DMS114 treated with DMSO at 0.1 percent for 48 hours (cell line): ENCODE measurements at regions not wholly inside any gene's neighbourhood (a gene's known extent, or its start where the extent isn't known, plus 50 kb on each side); places are given as distances from the start of the nearest gene placed in this dataset.
"Not testable (repeated sequence)": the region's sequence is repeated elsewhere in the genome, so short reads cannot be mapped to it uniquely, and the experiment has no call there.

Experiments
- DNase-seq: peaks from one replicate; lab custom pipeline; 2025; ENCODE audit not compliant: unreplicated experiment; lab: John Stamatoyannopoulos, UW

GRCh38 chr10:77740396-77740795 is 102.8 kb upstream of the KCNMA1 start:
- not testable (repeated sequence) for DNase-seq

- DNase-seq = no peak
Observed at GRCh38 chr10:77738496-77739158, 101.0 kb upstream of the KCNMA1 start.

GRCh38 chr10:77737608-77738007 is 100.0 kb upstream of the KCNMA1 start:
- no peak for DNase-seq

GRCh38 chr10:77735136-77735535 is 97.5 kb upstream of the KCNMA1 start:
- DNase-seq = not testable (repeated sequence)

- no peak for DNase-seq
Observed at GRCh38 chr10:77732213-77733003, 94.8 kb upstream of the KCNMA1 start.

- no peak for DNase-seq
Observed at GRCh38 chr10:77727481-77727880, 89.9 kb upstream of the KCNMA1 start.

- no peak for DNase-seq
Observed at GRCh38 chr10:77726732-77727131, 89.1 kb upstream of the KCNMA1 start.

- DNase-seq = no peak
Observed at GRCh38 chr10:77726301-77726700, 88.7 kb upstream of the KCNMA1 start.

GRCh38 chr10:77724820-77725219 is 87.2 kb upstream of the KCNMA1 start:
- no peak for DNase-seq

- DNase-seq = no peak
Observed at GRCh38 chr10:77723376-77723775, 85.8 kb upstream of the KCNMA1 start.

- not testable (repeated sequence) for DNase-seq
Observed at GRCh38 chr10:77722956-77723355, 85.3 kb upstream of the KCNMA1 start.

GRCh38 chr10:77721815-77722214 is 84.2 kb upstream of the KCNMA1 start:
- no peak for DNase-seq

GRCh38 chr10:77718957-77719356 is 81.3 kb upstream of the KCNMA1 start:
- no peak for DNase-seq

GRCh38 chr10:77718312-77718711 is 80.7 kb upstream of the KCNMA1 start:
- DNase-seq = not testable (repeated sequence)

- DNase-seq = no peak
Observed at GRCh38 chr10:77717336-77717735, 79.7 kb upstream of the KCNMA1 start.

- no peak for DNase-seq
Observed at GRCh38 chr10:77716458-77717317, 79.1 kb upstream of the KCNMA1 start.

- no peak for DNase-seq
Observed at GRCh38 chr10:77715536-77715935, 77.9 kb upstream of the KCNMA1 start.

GRCh38 chr10:77715088-77715487 is 77.5 kb upstream of the KCNMA1 start:
- DNase-seq = no peak

- DNase-seq = no peak
Observed at GRCh38 chr10:77713521-77714280, 76.1 kb upstream of the KCNMA1 start.

- no peak for DNase-seq
Observed at GRCh38 chr10:77712207-77712606, 74.6 kb upstream of the KCNMA1 start.

GRCh38 chr10:77711683-77712049 is 74.1 kb upstream of the KCNMA1 start:
- DNase-seq = no peak
